ENCODE measurements at regions not wholly inside any gene's neighbourhood (a gene's known extent, or its start where the extent isn't known, plus 50 kb on each side); places are given as distances from the start of the nearest gene placed in this dataset.

DNA sequence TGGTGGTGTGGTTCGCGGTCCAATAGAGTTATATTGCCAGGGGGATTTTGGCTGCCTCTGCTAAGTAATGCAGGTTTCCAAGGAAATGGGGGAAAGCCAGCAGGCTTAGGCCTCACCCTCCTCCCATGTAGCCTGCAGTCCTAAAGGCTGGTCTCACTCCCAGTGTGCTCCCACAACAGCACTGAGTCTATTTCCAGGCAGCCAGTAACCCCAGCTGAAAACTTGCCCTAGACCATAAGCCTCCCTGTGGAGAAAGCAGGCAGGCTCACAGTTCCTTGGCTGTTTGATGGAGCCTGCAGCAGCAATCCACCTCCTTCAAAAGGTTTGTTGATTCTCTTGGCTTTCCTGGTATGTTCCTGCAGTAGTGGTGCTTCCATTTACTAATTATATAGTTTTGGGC lies 220.0 kb upstream of the ZNF804B start:
- TF ChIP-seq, protein P1, sequence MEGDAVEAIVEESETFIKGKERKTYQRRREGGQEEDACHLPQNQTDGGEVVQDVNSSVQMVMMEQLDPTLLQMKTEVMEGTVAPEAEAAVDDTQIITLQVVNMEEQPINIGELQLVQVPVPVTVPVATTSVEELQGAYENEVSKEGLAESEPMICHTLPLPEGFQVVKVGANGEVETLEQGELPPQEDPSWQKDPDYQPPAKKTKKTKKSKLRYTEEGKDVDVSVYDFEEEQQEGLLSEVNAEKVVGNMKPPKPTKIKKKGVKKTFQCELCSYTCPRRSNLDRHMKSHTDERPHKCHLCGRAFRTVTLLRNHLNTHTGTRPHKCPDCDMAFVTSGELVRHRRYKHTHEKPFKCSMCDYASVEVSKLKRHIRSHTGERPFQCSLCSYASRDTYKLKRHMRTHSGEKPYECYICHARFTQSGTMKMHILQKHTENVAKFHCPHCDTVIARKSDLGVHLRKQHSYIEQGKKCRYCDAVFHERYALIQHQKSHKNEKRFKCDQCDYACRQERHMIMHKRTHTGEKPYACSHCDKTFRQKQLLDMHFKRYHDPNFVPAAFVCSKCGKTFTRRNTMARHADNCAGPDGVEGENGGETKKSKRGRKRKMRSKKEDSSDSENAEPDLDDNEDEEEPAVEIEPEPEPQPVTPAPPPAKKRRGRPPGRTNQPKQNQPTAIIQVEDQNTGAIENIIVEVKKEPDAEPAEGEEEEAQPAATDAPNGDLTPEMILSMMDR (IDR thresholded peaks at IDR 0.05), result no peak

DNA sequence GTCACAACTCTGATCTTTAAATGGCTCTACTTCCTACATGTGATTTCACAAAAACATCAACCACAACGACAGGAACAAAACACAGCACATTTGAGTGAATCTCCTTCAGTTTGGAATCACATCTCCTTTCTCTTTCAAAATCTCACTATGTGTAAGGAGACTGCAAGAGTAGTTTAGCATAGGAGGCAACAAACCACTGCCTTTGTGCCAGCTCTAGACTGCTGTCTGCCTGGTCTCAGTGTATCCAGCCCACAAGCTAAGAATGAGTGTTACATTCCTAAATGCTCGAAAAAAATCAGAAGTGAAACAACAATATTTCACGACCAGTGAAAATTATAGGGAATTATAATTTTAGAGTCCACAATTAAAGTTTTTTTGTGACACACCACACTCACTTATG lies 217.0 kb upstream of the STEAP4 start:
- TF ChIP-seq, protein P1 (IDR thresholded peaks at IDR 0.05), result no peak

DNA sequence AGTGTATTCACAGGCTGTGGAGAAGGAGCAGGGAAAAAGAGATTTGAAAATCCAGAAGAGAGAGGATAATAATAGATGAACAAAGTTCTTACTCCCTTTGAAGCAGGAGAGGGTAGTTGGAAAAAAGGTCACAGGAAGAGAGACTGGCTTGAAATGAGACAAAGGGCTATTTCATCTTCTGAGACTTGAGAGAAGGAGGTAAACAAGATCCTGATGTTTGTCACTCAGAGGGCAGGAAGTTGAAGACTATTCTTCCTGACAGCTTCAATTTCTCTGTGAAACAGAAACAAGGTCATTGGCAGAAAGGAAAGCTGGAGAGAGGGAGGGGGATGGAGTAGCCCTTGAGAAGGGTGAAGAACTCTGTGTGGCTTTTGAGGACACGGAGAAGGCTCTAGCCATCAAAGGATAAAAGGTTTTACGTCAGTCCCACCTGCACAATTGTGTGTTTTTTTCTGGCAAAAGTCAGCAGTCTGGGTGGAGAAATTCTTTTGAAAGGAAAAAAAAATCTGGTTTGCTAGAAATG lies 216.1 kb upstream of the STEAP4 start:
- TF ChIP-seq, protein P1 (IDR thresholded peaks at IDR 0.05), result no peak

DNA sequence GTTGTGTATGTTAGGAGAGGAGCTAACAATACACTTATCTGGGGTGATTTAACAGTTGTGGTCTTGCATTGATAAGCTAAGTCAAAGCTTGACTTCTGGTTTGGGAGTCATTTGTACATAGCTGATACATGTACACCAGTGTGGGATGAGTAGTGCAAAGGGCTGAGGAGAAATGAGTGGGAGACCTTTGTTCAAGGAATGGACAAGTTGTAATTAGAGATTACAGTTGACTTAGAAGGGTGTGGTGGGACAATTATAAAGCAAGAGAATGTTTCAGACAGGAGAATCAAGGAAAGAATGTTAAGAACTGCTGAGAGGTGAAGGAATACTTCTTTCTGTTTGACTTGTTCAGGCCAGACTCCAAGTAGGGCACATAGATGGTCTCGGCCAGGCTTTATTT lies 209.7 kb upstream of the STEAP4 start:
- TF ChIP-seq, protein P1 (IDR thresholded peaks at IDR 0.05), result no peak

DNA sequence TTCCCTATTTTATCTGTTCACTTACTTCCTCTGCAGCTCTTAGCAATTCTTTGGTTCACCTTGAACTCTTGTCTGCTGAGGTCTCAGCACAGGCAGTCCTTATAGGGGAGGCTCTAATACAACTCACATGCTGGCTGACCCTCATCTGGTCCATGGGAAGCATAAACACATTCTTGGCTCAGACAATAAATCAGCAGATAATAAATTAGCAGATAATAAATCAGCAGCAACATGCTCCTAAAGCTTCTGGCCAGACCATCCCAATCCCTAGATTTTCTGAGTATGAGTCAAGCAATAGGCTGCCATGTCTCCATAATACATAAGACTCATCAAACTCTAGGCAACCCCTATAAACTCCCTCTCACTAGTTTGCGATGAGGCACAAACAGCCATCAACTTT lies 208.6 kb upstream of the STEAP4 start:
- TF ChIP-seq, protein P1 (IDR thresholded peaks at IDR 0.05), result no peak

DNA sequence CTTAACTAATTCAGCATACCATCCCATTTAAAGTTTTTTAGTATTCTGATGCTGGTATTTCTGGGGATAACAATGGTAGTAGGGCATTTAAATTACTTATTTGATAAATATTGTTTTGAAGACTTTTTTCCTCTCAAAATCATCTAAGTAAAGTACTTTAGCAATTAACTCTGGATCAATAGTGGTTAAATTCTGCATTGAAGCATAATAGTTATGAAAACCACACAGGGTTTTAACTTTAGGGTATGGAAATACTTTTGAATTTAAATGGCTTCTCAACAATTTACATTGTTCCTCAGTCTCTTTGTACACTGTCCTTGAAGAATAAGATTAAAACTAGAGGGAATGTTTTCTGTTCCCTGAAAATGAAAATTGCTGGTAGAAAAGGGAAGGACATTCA lies 202.6 kb upstream of the STEAP4 start:
- TF ChIP-seq, protein P1 (IDR thresholded peaks at IDR 0.05), result no peak

DNA sequence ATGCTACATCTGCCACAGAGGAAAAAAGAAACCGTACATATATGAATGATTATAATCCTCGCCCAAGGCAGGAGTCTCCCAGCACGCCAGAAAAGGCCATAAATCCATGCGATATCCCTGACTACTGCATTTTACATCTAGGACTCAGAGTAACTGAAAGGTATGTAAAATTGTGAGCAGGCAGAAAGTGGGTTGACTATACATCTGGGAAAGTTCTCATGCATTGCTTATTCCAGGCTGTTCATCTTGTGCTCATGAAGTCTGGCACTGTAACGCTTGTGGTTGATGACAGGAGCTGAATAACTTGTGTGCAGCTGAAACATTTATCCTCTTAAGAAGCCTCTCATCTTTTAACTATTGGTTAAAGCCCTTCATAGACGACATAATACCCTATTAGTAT lies 193.4 kb upstream of the STEAP4 start:
- TF ChIP-seq, protein P1 (IDR thresholded peaks at IDR 0.05), result no peak
